ENCODE measurements at regions not wholly inside any gene's neighbourhood (a gene's known extent, or its start where the extent isn't known, plus 50 kb on each side); places are given as distances from the start of the nearest gene placed in this dataset.

- H3K4me3 ChIP-seq (ENCODE audit: low read depth, low read length), result no peak overlapping the region
- TF ChIP-seq, protein P1, sequence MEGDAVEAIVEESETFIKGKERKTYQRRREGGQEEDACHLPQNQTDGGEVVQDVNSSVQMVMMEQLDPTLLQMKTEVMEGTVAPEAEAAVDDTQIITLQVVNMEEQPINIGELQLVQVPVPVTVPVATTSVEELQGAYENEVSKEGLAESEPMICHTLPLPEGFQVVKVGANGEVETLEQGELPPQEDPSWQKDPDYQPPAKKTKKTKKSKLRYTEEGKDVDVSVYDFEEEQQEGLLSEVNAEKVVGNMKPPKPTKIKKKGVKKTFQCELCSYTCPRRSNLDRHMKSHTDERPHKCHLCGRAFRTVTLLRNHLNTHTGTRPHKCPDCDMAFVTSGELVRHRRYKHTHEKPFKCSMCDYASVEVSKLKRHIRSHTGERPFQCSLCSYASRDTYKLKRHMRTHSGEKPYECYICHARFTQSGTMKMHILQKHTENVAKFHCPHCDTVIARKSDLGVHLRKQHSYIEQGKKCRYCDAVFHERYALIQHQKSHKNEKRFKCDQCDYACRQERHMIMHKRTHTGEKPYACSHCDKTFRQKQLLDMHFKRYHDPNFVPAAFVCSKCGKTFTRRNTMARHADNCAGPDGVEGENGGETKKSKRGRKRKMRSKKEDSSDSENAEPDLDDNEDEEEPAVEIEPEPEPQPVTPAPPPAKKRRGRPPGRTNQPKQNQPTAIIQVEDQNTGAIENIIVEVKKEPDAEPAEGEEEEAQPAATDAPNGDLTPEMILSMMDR (IDR thresholded peaks at IDR 0.05; ENCODE audit: low read depth, low read length), result no peak
Measured at GRCh38 chr7:68573271-68574005, 1024.8 kb upstream of the AUTS2 start.

GRCh38 chr7:68576366-68576765, 1021.9 kb upstream of the AUTS2 start:
- no peak overlapping the region for H3K4me3 ChIP-seq (ENCODE audit: low read depth, low read length)
- TF ChIP-seq, protein P1 (IDR thresholded peaks at IDR 0.05; ENCODE audit: low read depth, low read length), result no peak

DNA sequence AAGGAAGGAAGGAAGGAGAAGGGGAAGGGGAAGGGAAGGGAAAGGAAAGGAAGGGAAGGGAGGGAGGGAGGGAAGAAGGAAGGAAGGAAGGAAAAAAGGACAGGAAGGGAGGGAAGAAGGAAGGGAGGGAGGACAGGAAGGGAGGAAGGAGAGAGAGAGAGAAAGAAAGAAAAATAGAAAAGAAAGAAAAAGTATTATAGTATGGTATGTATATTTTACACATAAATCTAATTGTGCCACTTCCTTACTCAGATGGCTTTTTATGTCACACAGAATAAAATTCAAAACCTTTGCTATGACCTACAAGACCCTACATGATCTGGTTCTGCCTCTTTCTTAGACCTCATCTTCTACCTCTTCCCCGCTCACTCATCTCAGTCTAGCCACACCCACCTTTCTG, 1016.9 kb upstream of the AUTS2 start:
- H3K4me3 ChIP-seq (ENCODE audit: low read depth, low read length), result no peak overlapping the region
- TF ChIP-seq, protein P1 (IDR thresholded peaks at IDR 0.05; ENCODE audit: low read depth, low read length), result no peak

DNA sequence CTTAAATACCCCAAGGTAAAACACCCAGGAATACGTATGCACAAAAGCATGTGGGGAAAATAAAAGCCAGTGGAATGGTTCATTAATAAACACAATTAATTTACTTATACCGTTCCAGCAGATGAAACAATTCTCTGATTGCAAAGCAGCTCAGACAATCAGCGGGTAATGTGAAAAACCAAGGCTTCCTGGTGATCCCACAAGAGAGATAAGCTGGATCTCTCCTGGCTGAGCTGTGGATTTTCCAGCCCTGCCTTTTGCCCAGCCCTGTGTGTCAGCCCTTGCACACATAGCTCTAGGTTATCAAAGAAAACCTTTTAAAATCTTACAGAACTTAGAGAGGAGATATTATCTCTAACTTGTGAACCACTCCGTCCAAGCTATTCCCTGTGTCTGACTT, 1010.7 kb upstream of the AUTS2 start:
- TF ChIP-seq, protein P1 (IDR thresholded peaks at IDR 0.05; ENCODE audit: low read depth, low read length), result no peak
- no peak overlapping the region for H3K4me3 ChIP-seq (ENCODE audit: low read depth, low read length)

DNA sequence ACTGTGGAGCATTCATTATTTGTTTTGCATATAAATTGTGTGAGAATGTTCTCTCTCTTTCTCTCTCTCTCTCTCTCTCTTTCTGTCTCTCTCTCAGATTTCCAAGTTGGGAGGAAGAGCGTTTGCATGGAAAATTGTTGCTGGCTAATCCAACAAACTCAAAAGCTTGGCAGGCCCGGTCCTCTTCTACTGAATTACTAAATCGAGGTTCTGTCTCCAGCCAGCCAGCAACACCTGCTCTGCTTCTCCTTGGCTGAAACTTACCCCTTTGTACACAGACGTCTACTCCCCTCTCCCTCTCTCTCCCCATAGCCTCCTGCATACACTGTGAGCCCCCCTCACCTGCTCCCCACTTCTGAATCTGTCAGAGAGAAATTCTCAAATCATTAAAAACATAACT, 996.4 kb upstream of the AUTS2 start:
- H3K4me3 ChIP-seq (ENCODE audit: low read depth, low read length), result no peak overlapping the region
- TF ChIP-seq, protein P1 (IDR thresholded peaks at IDR 0.05; ENCODE audit: low read depth, low read length), result no peak

DNA sequence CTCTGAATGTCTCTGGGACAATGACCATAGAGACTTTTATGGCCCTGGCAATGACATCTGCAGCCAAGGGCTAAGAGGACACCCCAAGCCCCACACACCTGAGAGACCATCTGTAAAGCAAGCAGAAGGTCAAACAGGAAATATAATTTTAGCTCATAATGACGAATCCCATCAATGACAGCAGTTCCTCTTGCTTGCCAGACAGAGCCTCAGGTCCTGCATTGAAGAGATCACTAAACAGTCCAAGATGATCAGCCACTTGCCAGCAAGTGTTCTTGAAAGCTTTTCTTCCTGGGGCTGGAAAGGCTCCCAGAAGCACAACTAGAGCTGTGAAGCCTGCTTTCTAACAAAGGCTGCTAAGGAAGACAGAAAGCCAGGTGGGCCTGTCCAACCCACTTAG, 993.7 kb upstream of the AUTS2 start:
- no peak overlapping the region for H3K4me3 ChIP-seq (ENCODE audit: low read depth, low read length)
- TF ChIP-seq, protein P1 (IDR thresholded peaks at IDR 0.05; ENCODE audit: low read depth, low read length), result no peak

DNA sequence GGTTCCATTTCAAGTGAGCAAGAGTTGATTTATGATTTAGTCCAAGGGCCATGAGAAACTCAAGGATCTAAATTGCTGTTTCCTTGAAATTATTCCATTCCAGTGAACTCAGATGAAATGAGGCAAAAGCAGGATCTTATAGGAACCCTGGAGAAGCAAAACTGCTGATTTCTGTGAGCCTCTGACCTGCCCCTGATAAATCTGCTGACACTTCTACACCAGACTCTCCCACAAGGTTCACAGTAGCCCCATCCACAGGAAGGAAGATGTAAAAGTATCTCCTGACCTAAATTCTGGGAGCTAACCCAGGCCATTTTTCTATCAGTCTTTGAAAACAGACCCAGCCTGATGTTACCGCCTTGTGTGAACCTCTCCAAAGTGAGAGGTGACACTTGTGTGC, 987.6 kb upstream of the AUTS2 start:
- H3K4me3 ChIP-seq (ENCODE audit: low read depth, low read length), result no peak overlapping the region
- TF ChIP-seq, protein P1 (IDR thresholded peaks at IDR 0.05; ENCODE audit: low read depth, low read length), result no peak
